Sigmoid colon (tissue), 4 donors: ENCODE measurements at regions not wholly inside any gene's neighbourhood (a gene's known extent, or its start where the extent isn't known, plus 50 kb on each side); places are given as distances from the start of the nearest gene placed in this dataset.

Source experiments
- EP300 ChIP-seq, 4 donors: sonication (generic); formaldehyde crosslinking; IDR thresholded peaks; one replicate each; pipeline ENCODE4 v1.6.1; 2017; ENCODE audit warnings: antibody characterized with exemption in 4 of 4
- POLR2A ChIP-seq, 2 donors: fragments of 450-650 bp; IDR thresholded peaks; one replicate each; pipeline ENCODE4 v1.6.1; 2016; ENCODE audit warnings: antibody characterized with exemption in 2 of 2, mild to moderate bottlenecking in 2 of 2, moderate library complexity in 2 of 2
- TF ChIP-seq, protein P1 (sequence below), 4 experiments: fragments of 450-650 bp in 3 of 4; fragments of 200-600 bp in 1 of 4; IDR thresholded peaks; one replicate each; pipeline ENCODE4 v1.5.1; 2016 to 2019; ENCODE audit warnings: antibody characterized with exemption in 4 of 4, mild to moderate bottlenecking in 3 of 4, moderate library complexity in 2 of 4

DNA sequence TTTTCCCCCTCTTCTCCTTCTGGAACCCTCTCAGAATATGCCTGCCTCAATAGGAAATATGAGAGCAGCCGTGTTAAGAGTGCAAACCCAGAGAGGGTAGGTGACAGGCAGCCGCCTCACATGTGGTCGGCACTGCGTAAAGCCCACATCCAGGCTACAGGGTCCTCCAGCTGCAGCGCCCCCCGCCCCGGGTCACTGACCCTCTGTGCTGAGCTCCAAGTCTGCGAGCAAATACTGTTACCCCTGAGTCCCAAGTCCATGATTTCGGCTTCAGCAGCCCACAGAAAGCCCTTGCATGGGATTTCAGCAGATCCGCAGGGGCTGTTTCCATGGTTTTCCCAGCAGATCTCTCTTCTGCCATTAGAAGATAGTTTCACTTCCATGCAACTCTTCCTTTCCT lies 186.9 kb upstream of the IRS2 start:
- TF ChIP-seq, protein P1, sequence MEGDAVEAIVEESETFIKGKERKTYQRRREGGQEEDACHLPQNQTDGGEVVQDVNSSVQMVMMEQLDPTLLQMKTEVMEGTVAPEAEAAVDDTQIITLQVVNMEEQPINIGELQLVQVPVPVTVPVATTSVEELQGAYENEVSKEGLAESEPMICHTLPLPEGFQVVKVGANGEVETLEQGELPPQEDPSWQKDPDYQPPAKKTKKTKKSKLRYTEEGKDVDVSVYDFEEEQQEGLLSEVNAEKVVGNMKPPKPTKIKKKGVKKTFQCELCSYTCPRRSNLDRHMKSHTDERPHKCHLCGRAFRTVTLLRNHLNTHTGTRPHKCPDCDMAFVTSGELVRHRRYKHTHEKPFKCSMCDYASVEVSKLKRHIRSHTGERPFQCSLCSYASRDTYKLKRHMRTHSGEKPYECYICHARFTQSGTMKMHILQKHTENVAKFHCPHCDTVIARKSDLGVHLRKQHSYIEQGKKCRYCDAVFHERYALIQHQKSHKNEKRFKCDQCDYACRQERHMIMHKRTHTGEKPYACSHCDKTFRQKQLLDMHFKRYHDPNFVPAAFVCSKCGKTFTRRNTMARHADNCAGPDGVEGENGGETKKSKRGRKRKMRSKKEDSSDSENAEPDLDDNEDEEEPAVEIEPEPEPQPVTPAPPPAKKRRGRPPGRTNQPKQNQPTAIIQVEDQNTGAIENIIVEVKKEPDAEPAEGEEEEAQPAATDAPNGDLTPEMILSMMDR (IDR thresholded peaks at IDR 0.05), result no peak
- TF ChIP-seq POLR2A (IDR thresholded peaks at IDR 0.05), result no peak
- TF ChIP-seq EP300 (IDR thresholded peaks at IDR 0.05), result no peak
